Left lung (tissue), 4 donors: ENCODE measurements at regions not wholly inside any gene's neighbourhood (a gene's known extent, or its start where the extent isn't known, plus 50 kb on each side); places are given as distances from the start of the nearest gene placed in this dataset.

Source experiments
- ATAC-seq: fragments of 200-7000 bp; cut with Tn5 transposase; one replicate; pipeline ENCODE4 v1.9.1; 2020; ENCODE audit warnings: moderate library complexity
- DNase-seq, 4 donors: peaks; one replicate each; pipeline ENCODE4 v3.0.0-alpha.2; 2013 to 2020
- H3K27ac ChIP-seq, 2 donors: fragments of 200-600 bp; sonication (generic) in 1 of 2; one replicate each; pipeline versions ENCODE4 v1.5.0 to v1.8.0; 2020 to 2021
- H3K27me3 ChIP-seq, 2 donors: fragments of 200-600 bp; sonication (generic) in 1 of 2; one replicate each; pipeline versions ENCODE4 v1.5.0 to v1.8.0; 2020 to 2021
- H3K36me3 ChIP-seq, 2 donors: fragments of 200-600 bp; sonication (generic) in 1 of 2; one replicate each; pipeline versions ENCODE4 v1.5.0 to v1.8.0; 2020 to 2021
- H3K4me1 ChIP-seq, 2 donors: fragments of 200-600 bp; one replicate each; pipeline ENCODE4 v1.8.0; 2021
- H3K4me3 ChIP-seq, 2 donors: fragments of 200-600 bp; sonication (generic) in 1 of 2; one replicate each; pipeline versions ENCODE4 v1.5.0 to v1.8.0; 2020 to 2021; ENCODE audit warnings: mild to moderate bottlenecking in 1 of 2
- H3K9me3 ChIP-seq, 2 donors: fragments of 200-600 bp; sonication (generic) in 1 of 2; one replicate each; pipeline versions ENCODE4 v1.5.0 to v1.8.0; 2020 to 2021
- CTCF ChIP-seq, 2 donors: fragments of 200-600 bp; sonication (generic) in 1 of 2; IDR thresholded peaks; one replicate each; pipeline versions ENCODE4 v1.5.0 to v1.8.0; 2021; ENCODE audit warnings: antibody characterized with exemption in 2 of 2
- intact Hi-C, 2 donors: fragments of 100-400 bp; cut with DNase I; formaldehyde crosslinking; loops; one replicate each; pipeline versions ENCODE4 v1.11.2 to v1.14.2; 2022
- donor health status: DM: no; HTN: yes; CAD: no.
- donor health status: DM: no; HTN: no; CAD: no.

GRCh38 chr12:91983935-91984334 lies 161.7 kb downstream of the BTG1 start:
- intact Hi-C loops, result no loop called here

GRCh38 chr12:91982946-91983345 lies 162.7 kb downstream of the BTG1 start:
- DNase-seq, result no peak
- ATAC-seq, result no peak
- peaks cover 0 to 11% of the 10 kb centered on the region in 2 donors for H3K4me1 ChIP-seq
- H3K27me3 ChIP-seq, result no peaks in the 10 kb centered on the region
- H3K36me3 ChIP-seq, result no peaks in the 10 kb centered on the region
- H3K27ac ChIP-seq, result no peak overlapping the region
- intact Hi-C loops, result no loop called here
- H3K9me3 ChIP-seq, result no peaks in the 10 kb centered on the region
- TF ChIP-seq CTCF (IDR thresholded peaks at IDR 0.05), result no peak
- H3K4me3 ChIP-seq, result no peak overlapping the region

More at GRCh38 chr12:91983935-91984334, 161.7 kb downstream of the BTG1 start:
- Histone ChIP-seq H3K9me3 (no peaks in the 10 kb centered on the region), H3K4me1 (peaks cover 0 to 6% of the 10 kb centered on the region in 2 donors), H3K4me3 (no peak overlapping the region), H3K36me3 (no peaks in the 10 kb centered on the region), H3K27me3 (no peaks in the 10 kb centered on the region), H3K27ac (no peak overlapping the region)
- TF ChIP-seq CTCF (IDR thresholded peaks at IDR 0.05), result no peak
- no peak for ATAC-seq
- DNase-seq, result no peak

- Histone ChIP-seq H3K4me3 (no peak overlapping the region), H3K9me3 (no peaks in the 10 kb centered on the region), H3K36me3 (no peaks in the 10 kb centered on the region), H3K4me1 (peaks cover 0 to 11% of the 10 kb centered on the region in 2 donors), H3K27ac (no peak overlapping the region), H3K27me3 (no peaks in the 10 kb centered on the region)
- DNase-seq, result peak in 2 of 4 donors; percentile 81 to 90
- ATAC-seq, result no peak
- intact Hi-C loops, result no loop called here
- TF ChIP-seq CTCF (IDR thresholded peaks at IDR 0.05), result no peak
These were observed 165.2 kb downstream of the BTG1 start for GRCh38 chr12:91980389-91980821.

- no peaks in the 10 kb centered on the region for H3K36me3 ChIP-seq
- H3K4me3 ChIP-seq, result no peak overlapping the region
- intact Hi-C loops, result no loop called here
- H3K9me3 ChIP-seq, result no peaks in the 10 kb centered on the region
- H3K27me3 ChIP-seq, result no peaks in the 10 kb centered on the region
- peaks cover 0 to 5% of the 10 kb centered on the region in 2 donors for H3K4me1 ChIP-seq
- DNase-seq, result peak in 1 of 4 donors; percentile 54
- no peak for ATAC-seq
- TF ChIP-seq CTCF (IDR thresholded peaks at IDR 0.05), result no peak
- H3K27ac ChIP-seq, result no peak overlapping the region
These were observed 167.5 kb downstream of the BTG1 start for GRCh38 chr12:91978143-91978542.

GRCh38 chr12:91975891-91976290 lies 169.8 kb downstream of the BTG1 start:
- intact Hi-C loops, result no loop called here
- DNase-seq, result no peak

More at GRCh38 chr12:91975891-91976290, 169.8 kb downstream of the BTG1 start:
- Histone ChIP-seq H3K9me3 (no peaks in the 10 kb centered on the region), H3K27ac (no peak overlapping the region), H3K27me3 (no peaks in the 10 kb centered on the region), H3K4me1 (peaks cover 0 to 5% of the 10 kb centered on the region in 2 donors), H3K4me3 (no peak overlapping the region), H3K36me3 (no peaks in the 10 kb centered on the region)
- TF ChIP-seq CTCF (IDR thresholded peaks at IDR 0.05), result no peak
- no peak for ATAC-seq
